RKO (cell line): ENCODE measurements at regions not wholly inside any gene's neighbourhood (a gene's known extent, or its start where the extent isn't known, plus 50 kb on each side); places are given as distances from the start of the nearest gene placed in this dataset.

ENCODE experiments used
- DNase-seq: peaks from one replicate; pipeline ENCODE4 v3.0.0-alpha.2; 2016; ENCODE audit warnings: low spot score

GRCh38 chr11:122313581-122313980 lies 197.6 kb upstream of the BLID start:
- DNase-seq: no peak

- DNase-seq: no peak
These were observed 195.3 kb upstream of the BLID start for GRCh38 chr11:122311216-122311755.

- DNase-seq: no peak
These were observed 194.8 kb upstream of the BLID start for GRCh38 chr11:122310766-122311165.

- no peak for DNase-seq
These were observed 193.4 kb upstream of the BLID start for GRCh38 chr11:122309262-122309925.

- no peak for DNase-seq
These were observed 192.2 kb upstream of the BLID start for GRCh38 chr11:122308226-122308625.

- no peak for DNase-seq
These were observed 191.5 kb upstream of the BLID start for GRCh38 chr11:122307476-122308035.

GRCh38 chr11:122306831-122307391 lies 190.9 kb upstream of the BLID start:
- DNase-seq: no peak

- DNase-seq: no peak
These were observed 189.7 kb upstream of the BLID start for GRCh38 chr11:122305426-122306320.

GRCh38 chr11:122304973-122305372 lies 189.0 kb upstream of the BLID start:
- DNase-seq: no peak

- DNase-seq: no peak
These were observed 188.3 kb upstream of the BLID start for GRCh38 chr11:122304306-122304705.

GRCh38 chr11:122294041-122294440 lies 178.0 kb upstream of the BLID start:
- no peak for DNase-seq

GRCh38 chr11:122293296-122294023 lies 177.4 kb upstream of the BLID start:
- DNase-seq: peak; percentile 3

- no peak for DNase-seq
These were observed 171.4 kb upstream of the BLID start for GRCh38 chr11:122287401-122287800.

- no peak for DNase-seq
These were observed 169.3 kb upstream of the BLID start for GRCh38 chr11:122285070-122285988.

- DNase-seq: no peak
These were observed 164.9 kb upstream of the BLID start for GRCh38 chr11:122280870-122281269.

GRCh38 chr11:122279194-122279593 lies 163.2 kb upstream of the BLID start:
- DNase-seq: no peak

GRCh38 chr11:122277493-122277892 lies 161.5 kb upstream of the BLID start:
- no peak for DNase-seq

GRCh38 chr11:122276221-122276620 lies 160.2 kb upstream of the BLID start:
- no peak for DNase-seq

- DNase-seq: no peak
These were observed 159.5 kb upstream of the BLID start for GRCh38 chr11:122275508-122275907.

- DNase-seq: no peak
These were observed 157.6 kb upstream of the BLID start for GRCh38 chr11:122273476-122274191.
